ENCODE measurements at regions not wholly inside any gene's neighbourhood (a gene's known extent, or its start where the extent isn't known, plus 50 kb on each side); places are given as distances from the start of the nearest gene placed in this dataset.

DNA sequence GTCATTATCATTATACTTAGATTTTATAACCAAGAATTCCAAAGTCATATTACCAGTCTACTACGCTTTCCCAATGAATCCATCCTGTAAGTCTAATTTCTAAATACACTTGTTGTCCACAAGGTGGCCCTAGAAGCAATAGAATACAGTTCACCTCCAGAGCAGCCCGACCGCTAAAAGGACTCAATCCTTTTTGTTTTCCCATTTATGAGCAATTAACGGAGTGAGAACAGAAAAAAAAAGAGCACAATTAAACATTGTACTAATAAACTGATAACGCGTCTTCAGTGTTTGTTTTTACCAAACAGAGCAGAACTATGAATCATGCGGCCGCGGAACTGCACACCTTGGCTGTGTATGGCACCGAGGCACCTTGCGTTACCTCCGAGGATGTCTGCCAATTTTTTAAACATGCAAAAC, 160.7 kb upstream of the DAPK1 start:
- DNase-seq (ENCODE audit: low read depth): peak; percentile 46
- TF ChIP-seq, protein P1, sequence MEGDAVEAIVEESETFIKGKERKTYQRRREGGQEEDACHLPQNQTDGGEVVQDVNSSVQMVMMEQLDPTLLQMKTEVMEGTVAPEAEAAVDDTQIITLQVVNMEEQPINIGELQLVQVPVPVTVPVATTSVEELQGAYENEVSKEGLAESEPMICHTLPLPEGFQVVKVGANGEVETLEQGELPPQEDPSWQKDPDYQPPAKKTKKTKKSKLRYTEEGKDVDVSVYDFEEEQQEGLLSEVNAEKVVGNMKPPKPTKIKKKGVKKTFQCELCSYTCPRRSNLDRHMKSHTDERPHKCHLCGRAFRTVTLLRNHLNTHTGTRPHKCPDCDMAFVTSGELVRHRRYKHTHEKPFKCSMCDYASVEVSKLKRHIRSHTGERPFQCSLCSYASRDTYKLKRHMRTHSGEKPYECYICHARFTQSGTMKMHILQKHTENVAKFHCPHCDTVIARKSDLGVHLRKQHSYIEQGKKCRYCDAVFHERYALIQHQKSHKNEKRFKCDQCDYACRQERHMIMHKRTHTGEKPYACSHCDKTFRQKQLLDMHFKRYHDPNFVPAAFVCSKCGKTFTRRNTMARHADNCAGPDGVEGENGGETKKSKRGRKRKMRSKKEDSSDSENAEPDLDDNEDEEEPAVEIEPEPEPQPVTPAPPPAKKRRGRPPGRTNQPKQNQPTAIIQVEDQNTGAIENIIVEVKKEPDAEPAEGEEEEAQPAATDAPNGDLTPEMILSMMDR (conservative IDR thresholded peaks at IDR 0.05; ENCODE audit: low read depth, low read length): peak; percentile 57
- peak overlapping the region; percentile 51 for H3K4me3 ChIP-seq (ENCODE audit: low read length)

DNA sequence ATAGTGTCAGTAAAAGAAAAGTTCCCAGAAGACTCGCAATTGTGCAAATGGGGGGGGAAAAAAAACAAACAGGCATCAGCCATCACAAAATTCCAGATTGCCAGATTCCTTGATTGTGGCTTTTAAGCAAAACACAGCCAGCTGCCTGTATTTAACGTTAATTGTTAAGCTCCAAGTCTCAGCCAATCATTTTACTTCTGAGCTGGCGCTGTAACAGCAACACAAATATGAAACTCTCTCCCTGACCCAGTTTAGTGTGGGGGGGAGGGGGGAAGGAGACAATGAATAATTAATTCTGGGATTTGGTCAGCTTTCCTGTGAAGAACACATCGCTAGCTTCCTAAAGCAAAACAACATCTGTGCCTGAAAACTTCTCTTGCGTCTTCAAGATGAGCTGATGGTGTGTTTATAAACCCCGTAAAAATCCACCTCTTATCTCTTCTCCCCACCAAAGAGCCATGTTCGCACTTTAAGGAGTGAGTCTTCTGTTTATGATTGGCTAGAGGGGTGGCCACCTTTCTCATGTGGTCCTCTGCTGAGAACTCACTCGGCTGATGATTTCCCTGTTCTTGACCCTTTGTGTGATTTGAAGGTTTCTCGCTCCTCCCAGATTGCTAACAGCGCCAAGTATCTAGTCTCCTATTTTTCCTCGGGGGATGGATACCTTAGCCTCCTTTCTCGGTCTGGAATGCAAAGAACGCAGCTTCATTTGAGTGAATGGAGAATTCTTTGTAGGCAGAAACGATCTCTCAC, 160.2 kb upstream of the DAPK1 start:
- DNase-seq (ENCODE audit: low read depth): no peak
- TF ChIP-seq, protein P1 (conservative IDR thresholded peaks at IDR 0.05; ENCODE audit: low read depth, low read length): no peak
- H3K4me3 ChIP-seq (ENCODE audit: low read length): peak overlapping the region; percentile 51

DNA sequence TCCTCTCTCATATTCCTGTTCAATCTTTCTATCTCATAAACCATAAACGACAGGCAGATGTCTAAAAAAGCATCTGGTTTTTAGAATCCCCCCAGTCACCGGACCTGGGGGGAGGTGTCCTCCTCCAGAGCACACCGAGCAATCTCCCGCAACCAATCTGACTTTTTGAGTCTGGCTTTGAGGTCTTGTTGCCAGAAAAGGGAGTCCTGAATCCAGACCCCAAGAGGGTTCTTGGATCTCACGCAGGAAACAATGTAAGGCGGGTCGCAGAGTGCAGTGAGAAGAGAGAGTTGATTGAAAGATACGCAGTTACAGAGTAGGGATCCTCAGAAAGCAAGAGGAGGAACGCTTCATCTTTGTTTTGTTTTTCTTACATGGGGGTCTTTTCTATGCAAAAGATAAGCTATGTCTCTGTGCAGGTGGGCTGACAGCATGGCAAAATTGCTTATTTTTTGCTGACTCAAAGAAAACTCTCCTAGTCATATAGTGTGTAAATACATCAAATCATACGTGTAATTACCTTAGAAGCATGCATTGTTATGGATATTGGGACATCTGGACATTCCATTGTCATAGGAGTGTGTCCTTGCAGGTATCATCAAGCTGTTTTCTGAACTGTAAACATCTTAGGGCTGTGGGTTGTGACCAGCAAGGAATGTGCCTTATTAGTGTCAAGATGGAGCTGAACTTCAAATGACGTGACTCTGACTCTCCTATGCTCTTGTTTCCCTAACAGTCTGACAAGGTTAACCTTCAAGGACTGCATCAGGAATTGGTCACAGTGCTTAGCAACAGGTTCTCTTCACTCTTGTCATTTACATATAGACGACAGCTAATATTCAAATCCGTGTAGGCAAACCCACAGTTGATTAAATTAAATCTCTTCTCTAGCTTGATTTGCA, 159.3 kb upstream of the DAPK1 start:
- DNase-seq (ENCODE audit: low read depth): no peak
- TF ChIP-seq, protein P1 (conservative IDR thresholded peaks at IDR 0.05; ENCODE audit: low read depth, low read length): no peak
- no peak overlapping the region for H3K4me3 ChIP-seq (ENCODE audit: low read length)

DNA sequence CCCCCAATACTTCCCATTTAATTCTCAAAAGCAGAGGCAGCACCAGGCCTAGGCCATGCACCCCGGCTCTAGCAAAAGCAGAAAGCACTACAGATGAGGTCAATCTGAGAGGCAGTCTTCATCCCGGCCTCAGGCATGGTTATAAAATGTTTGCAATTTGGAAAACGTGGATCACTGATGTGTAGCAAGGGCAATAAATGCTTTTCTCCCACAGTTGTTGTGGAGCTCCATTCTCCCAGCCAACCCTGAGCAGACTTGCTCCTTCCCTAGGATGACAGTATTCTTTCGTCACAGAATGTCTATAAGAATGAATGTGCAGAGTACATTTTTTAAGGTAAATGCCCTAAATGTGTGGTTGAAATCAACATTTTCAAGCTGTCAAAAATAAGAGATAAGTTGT, 157.3 kb upstream of the DAPK1 start:
- TF ChIP-seq, protein P1 (conservative IDR thresholded peaks at IDR 0.05; ENCODE audit: low read depth, low read length): no peak
- no peak overlapping the region for H3K4me3 ChIP-seq (ENCODE audit: low read length)
- DNase-seq (ENCODE audit: low read depth): no peak

DNA sequence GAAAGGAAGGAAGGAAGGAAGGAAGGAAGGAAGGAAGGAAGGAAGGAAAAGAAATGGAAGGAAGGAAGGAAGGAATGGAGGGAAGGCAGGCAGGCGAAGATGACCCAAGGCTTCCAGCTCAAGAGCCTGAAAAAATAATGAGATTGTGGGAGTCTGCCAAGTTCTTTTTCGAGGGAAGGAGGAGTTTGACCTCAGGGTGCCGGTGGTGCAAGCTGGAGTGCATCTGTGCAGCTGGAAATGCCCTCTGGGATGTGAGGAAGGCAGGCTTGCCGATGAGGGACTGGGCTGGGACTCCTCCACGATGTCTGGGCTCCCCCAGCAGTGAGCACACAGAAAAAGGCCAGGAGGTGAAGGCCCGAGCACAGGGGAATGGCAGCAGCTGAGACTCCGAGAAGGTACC, 154.9 kb upstream of the DAPK1 start:
- no peak overlapping the region for H3K4me3 ChIP-seq (ENCODE audit: low read length)
- TF ChIP-seq, protein P1 (conservative IDR thresholded peaks at IDR 0.05; ENCODE audit: low read depth, low read length): no peak
- DNase-seq (ENCODE audit: low read depth): no peak

DNA sequence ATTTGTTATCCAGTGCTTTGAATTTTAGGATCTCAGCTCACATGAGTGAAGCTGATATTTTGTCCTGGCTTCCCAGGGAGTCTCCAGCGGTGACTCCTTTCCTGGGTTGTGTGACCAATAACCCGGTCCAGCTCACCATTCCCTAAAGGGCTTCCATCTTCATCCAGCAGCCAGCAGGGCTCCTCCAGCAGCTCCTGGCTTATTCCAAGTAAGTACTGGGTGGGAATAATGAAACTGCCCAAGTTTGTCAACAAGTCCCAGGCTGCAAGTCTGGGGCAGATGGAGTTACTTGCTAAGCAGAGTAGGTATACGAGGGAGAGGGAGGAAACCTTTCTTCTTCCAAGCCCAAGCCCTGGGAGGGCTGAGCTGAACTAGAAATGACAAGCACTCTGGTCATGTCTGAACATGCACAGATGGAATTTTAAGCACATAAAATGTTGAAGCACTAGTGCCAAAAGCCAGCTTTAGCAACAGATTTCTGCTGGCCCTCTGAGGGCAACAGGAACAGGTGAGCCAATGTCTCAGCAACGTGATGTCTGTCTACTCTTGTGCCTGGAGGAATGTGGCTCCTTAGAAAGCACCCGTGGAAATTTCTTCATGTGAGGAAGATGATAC, 153.7 kb upstream of the DAPK1 start:
- TF ChIP-seq, protein P1 (conservative IDR thresholded peaks at IDR 0.05; ENCODE audit: low read depth, low read length): no peak
- DNase-seq (ENCODE audit: low read depth): no peak

More for the DNA sequence above, 153.7 kb upstream of the DAPK1 start:
- H3K4me3 ChIP-seq (ENCODE audit: low read length): no peak overlapping the region

Measured in retinal pigment epithelial cell (primary cell).